ENCODE measurements at regions not wholly inside any gene's neighbourhood (a gene's known extent, or its start where the extent isn't known, plus 50 kb on each side); places are given as distances from the start of the nearest gene placed in this dataset.

DNA sequence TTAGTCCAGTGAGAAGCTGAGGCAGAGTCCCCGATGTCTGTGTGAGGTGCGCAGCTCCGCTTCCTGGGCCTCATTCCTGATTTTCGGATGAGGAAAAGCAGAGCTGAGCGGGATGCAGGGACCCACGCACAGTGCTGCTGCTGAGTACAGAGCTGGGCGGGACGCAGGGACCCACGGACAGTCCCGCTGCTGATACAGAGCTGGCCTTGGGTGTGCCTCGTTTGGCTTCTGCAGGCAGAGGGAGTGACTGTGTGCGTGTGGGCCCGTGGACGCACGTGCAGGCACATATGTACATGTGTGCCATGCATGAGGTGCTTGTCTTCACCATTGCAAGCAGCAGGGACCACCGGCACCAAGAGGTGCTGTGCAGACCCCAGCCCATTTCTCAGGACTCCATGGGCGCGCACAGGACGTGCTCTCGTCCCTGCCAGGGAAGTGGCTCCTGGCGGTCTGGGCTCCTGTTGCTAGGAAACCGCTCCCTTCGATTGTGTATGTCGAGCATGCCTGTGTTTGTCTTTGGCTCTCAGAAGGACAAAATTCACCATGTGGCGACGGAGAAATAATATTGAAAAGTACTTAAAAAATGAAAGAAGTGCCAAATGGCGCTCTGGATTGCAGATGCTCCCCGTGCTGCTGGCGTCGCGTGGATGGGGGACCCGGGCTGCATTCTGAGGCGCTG, 303.8 kb upstream of the MKI67 start:
- no peaks in the 10 kb centered on the region for H3K36me3 ChIP-seq (ENCODE audit: control insufficient read depth, insufficient read depth, low read length)
- no peak overlapping the region for H3K4me3 ChIP-seq (ENCODE audit: low read length)
- no peak overlapping the region for H3K9ac ChIP-seq (ENCODE audit: low read length)
- no peaks in the 10 kb centered on the region for H3K27me3 ChIP-seq (ENCODE audit: control insufficient read depth, insufficient read depth, low read length)
- no peaks in the 10 kb centered on the region for H3K4me1 ChIP-seq (ENCODE audit: control insufficient read depth, insufficient read depth, low read length)
- no peak overlapping the region for H3K27ac ChIP-seq (ENCODE audit: low read depth, low read length)

DNA sequence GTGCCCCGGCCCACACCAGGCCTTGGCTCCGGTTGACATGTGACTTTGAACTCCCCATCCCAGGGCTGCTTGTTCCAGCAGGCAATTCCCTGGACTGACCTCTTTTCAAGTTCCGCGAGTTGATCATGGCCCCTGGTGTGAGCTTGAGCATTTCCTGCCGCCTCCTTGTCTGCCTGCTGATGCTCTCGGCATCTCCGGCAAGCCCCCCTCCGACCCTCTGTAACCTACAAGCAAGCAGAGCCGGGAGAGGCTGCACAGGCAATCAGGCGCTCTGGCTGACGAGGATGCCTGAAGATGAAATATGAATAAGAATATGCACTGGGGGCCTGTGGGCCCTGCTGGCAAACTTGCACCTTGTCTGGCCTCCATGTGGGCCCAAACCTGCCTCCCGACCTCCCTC, 304.9 kb upstream of the MKI67 start:
- no peak overlapping the region for H3K4me3 ChIP-seq (ENCODE audit: low read length)
- H3K27me3 ChIP-seq (ENCODE audit: control insufficient read depth, insufficient read depth, low read length) = no peaks in the 10 kb centered on the region
- H3K9ac ChIP-seq (ENCODE audit: low read length) = no peak overlapping the region
- H3K4me1 ChIP-seq (ENCODE audit: control insufficient read depth, insufficient read depth, low read length) = no peaks in the 10 kb centered on the region
- no peak overlapping the region for H3K27ac ChIP-seq (ENCODE audit: low read depth, low read length)
- no peaks in the 10 kb centered on the region for H3K36me3 ChIP-seq (ENCODE audit: control insufficient read depth, insufficient read depth, low read length)

DNA sequence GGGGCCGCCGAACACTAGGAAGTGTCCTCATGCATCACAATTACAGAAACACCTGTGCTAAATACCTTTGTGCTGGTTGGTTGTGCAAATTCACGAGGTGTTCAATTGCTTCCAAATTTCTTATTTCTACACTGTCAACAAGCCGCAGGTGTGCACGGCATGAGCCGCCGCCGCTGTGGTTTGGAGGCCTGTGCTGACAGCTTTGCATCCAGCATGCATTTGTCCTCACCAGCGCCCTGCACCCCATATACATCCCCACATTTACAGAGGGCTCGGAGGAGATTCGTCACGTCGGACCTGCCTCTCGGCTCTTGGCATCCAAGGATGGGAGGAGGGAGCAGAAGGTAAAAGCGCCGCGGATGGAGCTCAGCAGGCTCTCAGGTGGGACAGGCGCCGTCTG, 305.3 kb upstream of the MKI67 start:
- H3K27ac ChIP-seq (ENCODE audit: low read depth, low read length) = no peak overlapping the region
- no peaks in the 10 kb centered on the region for H3K4me1 ChIP-seq (ENCODE audit: control insufficient read depth, insufficient read depth, low read length)
- H3K27me3 ChIP-seq (ENCODE audit: control insufficient read depth, insufficient read depth, low read length) = no peaks in the 10 kb centered on the region
- H3K4me3 ChIP-seq (ENCODE audit: low read length) = no peak overlapping the region
- H3K9ac ChIP-seq (ENCODE audit: low read length) = no peak overlapping the region
- H3K36me3 ChIP-seq (ENCODE audit: control insufficient read depth, insufficient read depth, low read length) = no peaks in the 10 kb centered on the region

DNA sequence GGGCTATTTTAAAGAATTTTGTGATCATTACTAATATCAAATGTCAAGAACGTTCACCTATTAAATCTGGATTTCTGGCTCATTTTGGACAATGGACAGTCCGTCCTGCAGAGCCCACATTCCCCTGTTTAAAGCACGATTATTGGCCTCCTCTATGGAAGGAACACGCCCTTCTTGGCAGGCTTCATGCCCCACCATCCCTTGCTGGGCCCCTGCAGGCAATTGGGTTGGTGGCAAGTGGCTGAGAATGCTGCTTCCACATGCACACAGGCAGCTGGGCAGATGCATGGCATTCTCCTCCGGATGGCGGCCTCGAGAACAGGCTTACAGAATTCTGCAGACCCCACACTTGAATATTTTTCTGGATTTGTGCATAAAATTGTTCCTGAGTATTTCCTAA, 305.8 kb upstream of the MKI67 start:
- H3K36me3 ChIP-seq (ENCODE audit: control insufficient read depth, insufficient read depth, low read length) = no peaks in the 10 kb centered on the region
- H3K9ac ChIP-seq (ENCODE audit: low read length) = no peak overlapping the region
- H3K4me3 ChIP-seq (ENCODE audit: low read length) = no peak overlapping the region
- no peaks in the 10 kb centered on the region for H3K4me1 ChIP-seq (ENCODE audit: control insufficient read depth, insufficient read depth, low read length)
- H3K27me3 ChIP-seq (ENCODE audit: control insufficient read depth, insufficient read depth, low read length) = no peaks in the 10 kb centered on the region
- no peak overlapping the region for H3K27ac ChIP-seq (ENCODE audit: low read depth, low read length)

DNA sequence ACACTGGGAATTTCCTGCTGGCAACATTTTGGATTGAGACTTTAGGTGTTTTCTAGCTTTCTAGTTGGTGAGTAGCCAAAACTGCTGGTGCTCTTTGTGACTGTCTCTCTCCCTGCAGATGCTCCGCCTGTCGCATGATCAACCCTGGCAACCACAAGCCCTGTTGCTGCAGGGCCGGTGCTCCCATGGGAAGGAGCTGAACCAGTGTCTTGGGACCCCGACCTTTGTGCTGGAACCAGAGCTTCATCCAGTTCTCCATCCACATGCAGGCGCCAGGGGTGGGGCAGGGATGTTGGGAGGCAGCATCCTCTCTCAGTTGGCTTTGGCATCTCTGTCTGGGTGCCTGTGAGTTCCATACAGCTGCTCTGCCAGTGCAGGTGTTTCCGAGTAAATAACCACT, 306.2 kb upstream of the MKI67 start:
- no peaks in the 10 kb centered on the region for H3K4me1 ChIP-seq (ENCODE audit: control insufficient read depth, insufficient read depth, low read length)
- no peak overlapping the region for H3K4me3 ChIP-seq (ENCODE audit: low read length)
- no peaks in the 10 kb centered on the region for H3K36me3 ChIP-seq (ENCODE audit: control insufficient read depth, insufficient read depth, low read length)
- no peaks in the 10 kb centered on the region for H3K27me3 ChIP-seq (ENCODE audit: control insufficient read depth, insufficient read depth, low read length)
- no peak overlapping the region for H3K9ac ChIP-seq (ENCODE audit: low read length)
- no peak overlapping the region for H3K27ac ChIP-seq (ENCODE audit: low read depth, low read length)

DNA sequence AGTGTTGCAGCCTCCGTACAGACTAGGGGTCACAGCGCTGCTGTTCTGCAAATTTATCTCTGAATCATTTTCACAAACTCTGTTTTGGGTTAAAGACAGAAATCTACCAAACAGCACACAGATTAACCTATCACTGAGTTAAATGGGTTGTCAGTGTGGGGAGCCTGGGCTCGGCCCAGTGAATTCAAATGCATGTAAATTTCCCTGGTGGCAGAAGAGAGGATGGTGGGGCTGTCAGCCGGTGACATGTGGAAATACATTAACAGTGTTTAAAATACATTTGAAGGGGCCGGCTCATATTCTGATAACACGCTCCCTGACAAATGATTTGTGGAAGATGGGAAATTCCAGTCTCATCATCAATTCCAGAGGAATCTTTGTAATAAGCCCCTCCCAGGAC, 309.6 kb upstream of the MKI67 start:
- Histone ChIP-seq H3K27ac (ENCODE audit: low read depth, low read length) (no peak overlapping the region), H3K27me3 (ENCODE audit: control insufficient read depth, insufficient read depth, low read length) (peaks cover 3% of the 10 kb centered on the region), H3K4me1 (ENCODE audit: control insufficient read depth, insufficient read depth, low read length) (no peaks in the 10 kb centered on the region), H3K36me3 (ENCODE audit: control insufficient read depth, insufficient read depth, low read length) (no peaks in the 10 kb centered on the region), H3K4me3 (ENCODE audit: low read length) (no peak overlapping the region), H3K9ac (ENCODE audit: low read length) (no peak overlapping the region)

DNA sequence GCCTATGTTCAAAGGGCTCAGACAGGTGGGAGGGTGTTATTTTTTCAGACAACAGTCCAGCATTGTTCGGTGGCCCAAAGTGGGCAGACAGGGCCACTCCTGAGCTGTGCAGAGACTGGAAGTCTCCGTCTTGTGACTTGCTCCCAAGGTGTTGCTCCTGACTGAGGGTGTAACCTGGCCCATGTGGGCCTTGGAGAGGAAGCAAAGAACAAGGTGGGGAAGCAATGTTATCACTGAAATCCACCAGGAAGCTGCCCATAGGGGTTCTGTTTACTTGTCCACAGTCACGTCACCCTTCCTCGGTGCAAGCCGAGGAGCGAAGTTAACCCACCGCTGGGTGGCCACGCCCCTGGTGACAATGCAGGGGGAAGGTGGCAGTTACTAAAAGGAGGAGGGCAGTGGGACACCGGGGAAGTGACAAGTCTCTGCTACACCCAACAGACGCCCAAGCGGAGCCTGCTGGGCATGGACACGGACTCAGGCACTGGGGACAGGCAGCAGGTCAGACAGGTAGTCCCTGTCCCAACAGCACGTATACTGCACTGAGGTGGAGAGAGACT, 311.6 kb upstream of the MKI67 start:
- H3K4me1 ChIP-seq (ENCODE audit: control insufficient read depth, insufficient read depth, low read length) = no peaks in the 10 kb centered on the region
- no peaks in the 10 kb centered on the region for H3K36me3 ChIP-seq (ENCODE audit: control insufficient read depth, insufficient read depth, low read length)
- no peak overlapping the region for H3K27ac ChIP-seq (ENCODE audit: low read depth, low read length)
- no peak overlapping the region for H3K4me3 ChIP-seq (ENCODE audit: low read length)
- H3K9ac ChIP-seq (ENCODE audit: low read length) = no peak overlapping the region
- peaks cover 3% of the 10 kb centered on the region for H3K27me3 ChIP-seq (ENCODE audit: control insufficient read depth, insufficient read depth, low read length)

DNA sequence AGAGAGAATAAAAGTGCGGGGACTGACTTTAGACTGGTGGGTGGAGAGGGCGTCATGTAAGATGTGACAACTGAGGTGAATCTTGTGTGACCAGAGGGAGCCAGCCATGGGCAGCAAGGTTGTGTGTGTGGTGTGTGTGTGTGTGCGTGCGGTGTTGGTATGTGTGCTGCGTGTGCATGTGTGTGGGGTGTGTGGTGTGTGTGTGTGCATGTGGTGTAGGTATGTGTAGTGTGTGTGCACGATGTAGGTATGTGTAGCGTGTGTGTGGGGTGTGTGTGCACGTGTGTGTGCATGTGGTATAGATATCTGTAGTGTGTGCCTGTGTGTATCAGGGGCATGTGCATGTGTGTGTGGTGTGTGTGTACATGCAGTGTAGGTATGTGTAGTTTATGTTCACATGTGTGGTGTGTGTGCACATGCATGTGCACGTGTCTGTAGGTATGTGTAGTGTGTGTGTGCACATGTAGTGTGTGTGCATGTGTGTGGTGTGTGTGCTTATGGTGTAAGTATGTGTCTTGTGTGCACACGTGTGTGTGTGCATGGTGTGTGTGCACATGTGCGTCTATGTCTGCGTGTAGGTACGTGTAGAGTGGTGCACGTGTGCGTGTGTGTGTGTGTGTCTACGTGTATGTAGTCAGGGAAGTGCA, 312.3 kb upstream of the MKI67 start:
- no peak overlapping the region for H3K27ac ChIP-seq (ENCODE audit: low read depth, low read length)
- H3K36me3 ChIP-seq (ENCODE audit: control insufficient read depth, insufficient read depth, low read length) = no peaks in the 10 kb centered on the region
- H3K9ac ChIP-seq (ENCODE audit: low read length) = no peak overlapping the region
- no peaks in the 10 kb centered on the region for H3K4me1 ChIP-seq (ENCODE audit: control insufficient read depth, insufficient read depth, low read length)
- peaks cover 3% of the 10 kb centered on the region for H3K27me3 ChIP-seq (ENCODE audit: control insufficient read depth, insufficient read depth, low read length)
- H3K4me3 ChIP-seq (ENCODE audit: low read length) = no peak overlapping the region

DNA sequence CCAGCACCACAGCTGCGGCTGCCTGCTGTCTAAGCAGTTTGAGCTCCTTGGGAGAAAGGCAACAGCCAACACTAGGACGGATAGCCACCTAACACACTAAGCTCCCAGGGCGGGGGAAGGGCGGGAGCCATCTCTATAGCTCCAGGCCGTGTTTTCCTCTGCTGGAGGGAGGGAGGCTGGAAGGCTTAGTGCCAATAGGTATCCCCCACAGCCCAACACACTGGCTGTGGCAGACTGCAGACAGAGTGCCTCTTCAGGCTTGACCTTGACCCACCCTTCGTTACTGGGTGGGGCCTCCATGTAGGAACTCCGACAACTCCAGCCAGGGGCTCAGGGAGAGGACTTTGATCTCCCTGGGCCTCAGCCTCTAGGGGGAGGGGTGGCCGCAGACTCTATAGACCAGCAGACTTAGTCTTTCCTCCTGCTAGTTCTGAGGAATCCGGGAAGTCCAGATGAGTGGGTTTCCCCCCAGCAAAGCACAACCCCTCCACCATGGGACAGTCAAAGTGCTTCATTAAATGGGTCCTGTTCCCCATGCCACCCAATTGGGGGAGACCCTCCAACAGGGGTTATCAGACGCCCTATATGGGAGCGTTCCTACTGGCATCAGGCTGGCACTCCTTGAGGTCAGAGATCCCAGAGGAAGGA, 314.4 kb upstream of the MKI67 start:
- H3K4me3 ChIP-seq (ENCODE audit: low read length) = no peak overlapping the region
- peaks cover 3% of the 10 kb centered on the region for H3K27me3 ChIP-seq (ENCODE audit: control insufficient read depth, insufficient read depth, low read length)
- H3K9ac ChIP-seq (ENCODE audit: low read length) = no peak overlapping the region
- H3K4me1 ChIP-seq (ENCODE audit: control insufficient read depth, insufficient read depth, low read length) = no peaks in the 10 kb centered on the region
- H3K27ac ChIP-seq (ENCODE audit: low read depth, low read length) = no peak overlapping the region
- no peaks in the 10 kb centered on the region for H3K36me3 ChIP-seq (ENCODE audit: control insufficient read depth, insufficient read depth, low read length)

DNA sequence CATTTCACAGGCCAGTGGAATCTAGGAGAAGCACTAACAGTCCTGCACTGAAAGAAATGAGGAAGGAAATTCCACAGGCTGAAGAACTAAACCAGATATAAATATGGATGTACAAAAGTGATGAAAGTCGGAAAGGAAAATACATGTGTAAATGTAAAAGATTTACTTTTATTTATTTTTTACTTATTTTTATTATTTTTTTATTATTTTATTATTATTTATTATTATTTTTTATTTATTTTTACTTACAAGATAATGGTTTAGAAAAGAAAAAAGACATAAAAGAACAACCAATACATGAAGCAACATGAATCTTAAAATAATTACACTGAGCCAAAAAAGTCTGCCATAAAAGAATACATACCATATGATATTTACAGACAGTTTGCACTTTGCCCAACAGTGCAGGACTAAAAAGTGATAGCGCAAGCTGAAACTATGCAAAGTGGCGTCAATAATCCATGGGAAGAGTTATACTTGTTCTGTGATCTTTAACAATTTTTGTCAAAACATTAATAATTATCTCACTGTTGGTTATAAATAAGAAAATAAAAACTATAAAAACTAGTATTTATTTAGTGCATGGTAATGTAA, 317.8 kb upstream of the MKI67 start:
- no peak overlapping the region for H3K27ac ChIP-seq (ENCODE audit: low read depth, low read length)
- H3K27me3 ChIP-seq (ENCODE audit: control insufficient read depth, insufficient read depth, low read length) = no peaks in the 10 kb centered on the region
- no peaks in the 10 kb centered on the region for H3K36me3 ChIP-seq (ENCODE audit: control insufficient read depth, insufficient read depth, low read length)
- H3K4me3 ChIP-seq (ENCODE audit: low read length) = no peak overlapping the region
- no peak overlapping the region for H3K9ac ChIP-seq (ENCODE audit: low read length)
- no peaks in the 10 kb centered on the region for H3K4me1 ChIP-seq (ENCODE audit: control insufficient read depth, insufficient read depth, low read length)

DNA sequence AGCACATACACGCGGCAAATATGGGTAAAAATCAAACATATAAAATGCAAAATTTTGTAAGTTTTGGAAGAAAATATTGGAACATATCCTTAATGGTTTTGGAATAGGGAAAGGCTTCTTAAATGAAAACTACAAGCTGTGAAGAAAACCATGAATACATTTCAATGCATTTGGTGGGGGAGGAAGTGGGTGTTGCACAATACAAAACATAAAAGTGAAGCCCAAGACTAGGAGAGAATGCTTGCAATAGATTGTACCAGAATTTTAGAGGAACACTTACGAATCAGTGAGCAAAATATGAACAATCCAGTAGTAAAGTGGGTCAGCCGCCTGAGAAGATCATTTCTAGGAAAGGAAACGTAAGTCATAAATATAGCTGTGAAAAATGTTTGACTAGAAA, 322.6 kb upstream of the MKI67 start:
- Histone ChIP-seq H3K27me3 (ENCODE audit: control insufficient read depth, insufficient read depth, low read length) (no peaks in the 10 kb centered on the region), H3K4me3 (ENCODE audit: low read length) (no peak overlapping the region), H3K9ac (ENCODE audit: low read length) (no peak overlapping the region), H3K36me3 (ENCODE audit: control insufficient read depth, insufficient read depth, low read length) (no peaks in the 10 kb centered on the region), H3K27ac (ENCODE audit: low read depth, low read length) (no peak overlapping the region), H3K4me1 (ENCODE audit: control insufficient read depth, insufficient read depth, low read length) (no peaks in the 10 kb centered on the region)

DNA sequence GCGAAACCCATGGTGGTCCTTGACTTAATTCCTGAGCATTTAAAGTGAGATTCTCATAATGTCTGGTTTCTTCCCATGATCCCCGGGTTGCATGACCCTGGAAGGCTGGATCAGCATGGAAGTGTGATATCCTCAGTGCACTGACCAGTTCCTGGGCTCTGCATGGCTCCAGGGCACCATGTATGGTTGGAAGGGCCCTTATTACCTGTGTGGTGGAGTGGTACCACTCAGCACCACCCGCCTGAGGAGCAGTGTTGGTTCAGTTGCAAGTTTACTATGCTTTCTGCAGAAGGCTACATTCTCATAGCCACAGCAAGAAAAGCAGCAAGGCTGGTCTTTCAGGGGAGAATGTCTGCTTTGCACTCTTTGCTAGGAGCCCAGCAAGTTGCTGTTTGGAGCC, 325.7 kb upstream of the MKI67 start:
- no peak overlapping the region for H3K27ac ChIP-seq (ENCODE audit: low read depth, low read length)
- no peaks in the 10 kb centered on the region for H3K27me3 ChIP-seq (ENCODE audit: control insufficient read depth, insufficient read depth, low read length)
- H3K4me3 ChIP-seq (ENCODE audit: low read length) = no peak overlapping the region
- no peaks in the 10 kb centered on the region for H3K36me3 ChIP-seq (ENCODE audit: control insufficient read depth, insufficient read depth, low read length)
- H3K9ac ChIP-seq (ENCODE audit: low read length) = no peak overlapping the region
- no peaks in the 10 kb centered on the region for H3K4me1 ChIP-seq (ENCODE audit: control insufficient read depth, insufficient read depth, low read length)
